ENCODE measurements at regions not wholly inside any gene's neighbourhood (a gene's known extent, or its start where the extent isn't known, plus 50 kb on each side); places are given as distances from the start of the nearest gene placed in this dataset.

- DNase-seq = no peak
Measured at GRCh38 chr13:53907891-53908290, 879.3 kb downstream of the OLFM4 start.

DNA sequence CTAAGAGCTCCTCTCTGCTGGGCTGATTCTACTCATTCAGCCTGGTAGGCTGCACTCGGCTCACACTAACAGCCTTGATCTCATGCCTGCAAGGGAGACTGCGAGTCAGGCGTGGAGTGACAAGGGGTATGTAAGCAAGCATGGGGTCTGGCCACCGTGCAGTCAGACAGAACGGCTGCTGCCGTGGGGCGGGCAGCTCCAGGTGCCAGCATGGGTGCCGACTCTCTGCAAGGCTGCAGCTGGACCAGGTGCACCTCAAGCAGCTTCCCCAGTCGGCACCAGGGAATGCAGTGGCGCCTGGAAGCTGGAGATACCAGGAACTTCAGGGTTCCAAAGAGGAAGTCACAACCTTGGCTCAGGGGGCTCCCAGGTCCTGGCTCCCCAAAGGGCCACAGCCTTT, 892.3 kb downstream of the OLFM4 start:
- no peak for DNase-seq

DNA sequence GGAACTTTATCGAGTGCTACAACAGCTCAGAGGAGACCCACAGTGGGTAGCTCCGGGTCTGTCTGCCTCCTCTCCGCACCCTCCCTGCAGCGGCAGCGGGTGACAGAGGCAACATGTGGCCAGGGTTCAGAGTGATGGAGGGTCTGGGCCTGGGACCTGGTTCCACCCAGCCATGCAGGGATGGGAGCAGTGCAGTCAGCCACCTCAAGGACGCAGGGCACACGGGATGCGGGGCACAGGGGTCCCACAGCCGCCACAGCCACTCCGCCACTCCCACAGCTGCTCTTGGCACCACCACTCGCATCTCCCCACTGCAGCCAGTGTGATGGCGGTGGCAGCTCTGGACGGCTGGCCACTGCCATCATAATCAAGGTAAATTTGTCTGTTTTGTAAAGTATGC, 892.9 kb downstream of the OLFM4 start:
- no peak for DNase-seq

DNA sequence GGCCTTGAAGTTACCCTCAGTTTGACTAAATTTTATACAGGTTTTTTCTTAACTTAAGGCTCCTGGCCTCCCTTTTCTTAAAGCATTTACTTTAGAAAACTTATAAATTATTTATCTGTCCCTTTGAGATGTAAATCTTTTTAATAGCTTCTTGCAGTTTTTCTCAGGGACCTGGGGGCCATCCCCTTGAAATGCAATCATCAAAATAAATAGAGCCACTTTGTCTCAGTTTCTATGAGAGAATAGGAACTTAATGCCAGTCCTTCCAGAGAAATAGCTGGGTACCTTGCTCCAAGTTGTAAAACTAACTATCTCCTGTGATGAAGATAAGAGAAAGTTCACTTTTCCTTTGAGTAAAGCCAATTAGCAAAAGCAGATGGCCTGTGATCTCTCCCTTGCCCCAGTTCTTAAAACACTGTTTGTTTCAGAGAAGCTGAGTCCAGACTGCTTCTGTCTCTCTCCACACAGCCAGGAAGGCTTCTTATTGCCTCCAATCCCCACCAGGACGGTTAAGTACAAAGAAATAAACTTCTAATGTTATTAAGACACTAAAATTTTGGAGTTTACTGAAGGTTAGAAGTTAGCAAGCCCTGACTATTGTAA, 913.1 kb downstream of the OLFM4 start:
- DNase-seq = no peak

DNA sequence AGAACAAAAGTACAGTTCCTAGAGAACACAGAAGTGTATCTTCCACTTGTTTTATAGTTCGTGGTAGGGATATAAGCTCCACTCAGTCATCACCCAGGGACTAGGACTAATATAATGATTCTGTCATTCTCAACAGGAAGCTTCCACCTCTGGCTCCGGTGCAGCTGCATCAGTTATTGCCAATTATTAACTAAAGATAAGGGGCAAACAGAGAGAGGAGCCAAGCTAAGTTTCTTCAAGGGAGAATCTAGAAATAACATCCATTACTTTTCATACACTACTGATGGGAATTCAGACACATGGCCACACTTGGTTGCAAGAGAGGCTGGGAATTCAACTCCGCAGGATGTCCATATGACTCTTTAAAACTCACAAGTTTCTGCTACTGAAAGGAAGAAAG, 917.9 kb downstream of the OLFM4 start:
- DNase-seq = no peak

DNA sequence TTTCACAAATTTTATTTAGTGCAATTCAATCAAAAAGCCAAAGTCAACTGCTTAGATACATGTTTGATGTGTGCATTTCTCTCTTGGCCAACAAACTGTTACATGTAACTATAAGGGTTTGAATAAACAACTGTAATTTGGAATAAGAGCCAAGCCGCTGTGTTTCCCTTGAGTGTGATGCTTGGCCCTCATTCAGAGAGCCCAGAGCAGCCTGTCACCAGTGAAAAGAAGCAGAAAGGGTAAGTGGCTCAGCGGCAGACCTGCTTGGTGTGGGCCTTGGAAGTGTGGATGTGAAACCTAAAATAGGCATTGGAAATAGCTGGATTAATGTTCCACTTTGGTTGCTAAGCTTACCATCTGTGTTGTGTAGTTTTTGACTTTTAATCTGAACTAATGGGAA, 924.6 kb downstream of the OLFM4 start:
- DNase-seq = no peak

Measured in GF-D8 (cell line).